GM19463 (cell line): ENCODE measurements at regions not wholly inside any gene's neighbourhood (a gene's known extent, or its start where the extent isn't known, plus 50 kb on each side); places are given as distances from the start of the nearest gene placed in this dataset.
"Not testable (repeated sequence)": the region's sequence is repeated elsewhere in the genome, so short reads cannot be mapped to it uniquely, and the experiment has no call there.

Source experiments
- ATAC-seq: cut with Tn5 transposase; IDR thresholded peaks from one replicate; pipeline ENCODE4 v1.9.1; 2021; ENCODE audit warnings: mild to moderate bottlenecking, moderate library complexity; ENCODE audit not compliant: unreplicated experiment

DNA sequence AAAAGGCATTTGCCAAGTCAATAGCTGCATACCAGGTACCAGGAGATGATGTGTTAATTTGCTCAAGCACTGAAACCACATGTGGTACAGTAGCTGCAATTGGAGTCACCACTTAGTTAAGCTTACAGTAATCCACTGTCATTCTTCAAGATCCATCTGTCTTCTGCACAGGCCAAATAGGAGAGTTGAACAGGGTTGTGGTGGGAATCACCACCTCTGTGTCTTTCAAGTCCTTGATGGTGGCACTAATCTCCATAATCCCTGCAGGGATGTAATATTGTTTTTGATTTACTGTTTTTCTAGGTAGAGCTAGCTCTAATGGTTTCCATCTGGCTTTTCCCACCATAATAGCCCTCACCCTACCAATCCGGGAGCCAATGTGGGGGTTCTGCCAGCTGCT lies 91.9 kb downstream of the FCRL5 start:
- no peak for ATAC-seq

DNA sequence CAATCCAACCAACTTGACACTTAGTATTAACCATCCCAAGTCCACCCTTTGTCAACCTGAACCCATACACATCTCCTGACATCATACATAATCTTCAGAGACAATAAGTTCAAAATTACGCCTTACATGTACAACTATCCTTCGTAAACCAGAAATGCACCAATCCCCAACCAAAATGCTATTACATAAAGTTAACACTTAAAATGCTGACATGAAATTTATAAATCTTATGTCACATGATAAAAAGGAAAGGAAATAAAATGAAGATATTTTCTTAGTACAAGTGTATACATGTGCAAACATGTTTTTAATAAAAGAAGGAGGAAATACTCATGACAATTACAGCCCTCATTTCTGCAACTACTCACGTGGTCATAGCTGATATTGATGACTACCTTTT lies 95.0 kb downstream of the FCRL5 start:
- ATAC-seq: no peak

DNA sequence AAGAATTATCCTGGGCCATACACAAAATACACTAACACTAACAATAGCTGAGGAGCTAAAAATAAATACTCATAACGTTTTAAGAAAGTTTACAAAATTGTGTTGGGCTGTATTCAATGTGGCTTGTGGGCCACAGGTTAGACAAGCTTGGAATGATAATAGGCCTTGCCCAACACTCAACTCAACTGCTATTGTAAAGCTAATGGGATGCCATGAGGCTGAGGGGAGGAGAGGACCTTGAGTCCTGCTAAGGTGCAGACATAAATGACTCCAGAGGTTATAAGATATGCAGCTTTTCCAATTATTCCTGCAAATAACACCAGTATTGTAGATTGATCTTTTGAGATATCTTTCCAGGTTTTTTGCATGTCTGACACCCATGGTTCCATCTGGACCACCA lies 97.0 kb downstream of the FCRL5 start:
- no peak for ATAC-seq

DNA sequence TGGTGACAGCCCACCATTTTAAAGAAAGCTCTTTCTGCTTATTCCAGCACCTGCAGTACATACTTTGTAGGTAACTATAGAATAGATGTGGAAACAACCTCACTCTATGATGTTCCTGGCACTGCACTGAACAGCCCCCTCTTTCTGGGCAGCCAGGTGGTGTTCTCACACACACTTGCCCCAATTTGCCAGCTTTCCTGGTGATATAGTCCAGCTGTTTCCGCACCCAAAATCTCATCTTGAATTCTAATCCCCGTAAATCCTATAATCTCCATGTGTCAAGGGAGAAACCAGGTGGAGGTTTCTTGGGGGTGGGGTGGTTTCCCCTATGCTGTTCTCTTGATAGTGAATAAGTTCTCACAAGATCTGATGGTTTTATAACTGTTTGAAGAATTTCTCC lies 102.2 kb downstream of the FCRL5 start:
- no peak for ATAC-seq

DNA sequence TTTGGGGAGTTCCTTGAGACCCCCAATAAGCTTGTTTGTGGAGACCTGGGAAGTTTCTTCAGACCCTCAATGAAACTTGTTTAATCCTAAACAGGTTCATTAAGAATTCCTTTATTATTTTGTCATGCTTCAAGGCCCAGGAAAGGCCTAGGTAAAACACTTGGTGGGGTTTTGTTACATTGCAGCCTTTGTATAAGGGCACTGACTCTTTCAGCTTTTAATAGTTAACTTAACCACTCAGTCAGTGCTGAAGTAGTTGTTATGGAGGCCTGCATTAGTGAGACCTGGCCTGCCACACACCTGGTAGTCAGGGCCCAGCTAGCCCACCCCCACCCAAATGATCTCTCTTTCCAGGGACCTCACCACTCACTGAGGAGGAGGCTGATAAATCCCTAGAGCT lies 103.7 kb downstream of the FCRL5 start:
- no peak for ATAC-seq

DNA sequence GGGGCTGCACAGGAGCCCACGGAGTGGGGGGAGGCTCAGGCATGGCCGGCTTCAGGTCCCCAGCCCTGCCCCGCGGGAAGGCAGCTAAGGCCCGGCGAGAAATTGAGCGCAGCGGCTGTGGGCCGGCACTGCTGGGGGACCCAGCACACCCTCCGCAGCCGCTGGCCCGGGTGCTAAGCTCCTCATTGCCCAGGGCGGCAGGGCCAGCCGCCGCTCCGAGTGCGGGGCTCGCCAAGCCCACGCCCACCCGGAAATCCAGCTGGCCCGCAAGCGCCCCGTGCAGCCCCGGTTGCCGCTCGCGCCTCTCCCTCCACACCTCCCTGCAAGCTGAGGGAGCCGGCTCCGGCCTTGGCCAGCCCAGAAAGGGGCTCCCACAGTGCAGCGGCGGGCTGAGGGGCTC lies 106.0 kb downstream of the FCRL5 start:
- not testable (repeated sequence) for ATAC-seq

DNA sequence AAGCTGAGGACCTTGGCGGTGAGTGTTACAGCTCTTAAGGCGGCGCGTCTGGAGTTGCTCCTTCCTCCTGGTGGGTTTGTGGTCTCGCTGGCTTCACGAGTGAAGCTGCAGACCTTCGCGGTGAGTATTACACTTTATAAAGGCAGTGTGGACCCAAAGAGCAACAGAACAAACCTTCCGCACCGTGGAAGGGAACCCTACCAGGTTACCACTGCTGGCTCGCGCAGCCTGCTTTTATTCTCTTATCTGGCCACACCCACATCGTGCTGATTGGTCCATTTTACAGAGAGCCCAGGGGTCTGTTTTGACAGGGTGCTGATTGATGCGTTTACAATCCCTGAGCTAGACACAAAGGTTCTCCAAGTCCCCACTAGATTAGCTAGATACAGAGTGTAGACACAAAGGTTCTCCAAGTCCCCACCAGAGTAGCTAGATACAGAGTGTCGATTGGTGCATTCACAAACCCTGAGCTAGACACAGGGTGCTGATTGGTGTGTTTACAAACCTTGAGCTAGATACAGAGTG lies 106.6 kb downstream of the FCRL5 start:
- not testable (repeated sequence) for ATAC-seq

DNA sequence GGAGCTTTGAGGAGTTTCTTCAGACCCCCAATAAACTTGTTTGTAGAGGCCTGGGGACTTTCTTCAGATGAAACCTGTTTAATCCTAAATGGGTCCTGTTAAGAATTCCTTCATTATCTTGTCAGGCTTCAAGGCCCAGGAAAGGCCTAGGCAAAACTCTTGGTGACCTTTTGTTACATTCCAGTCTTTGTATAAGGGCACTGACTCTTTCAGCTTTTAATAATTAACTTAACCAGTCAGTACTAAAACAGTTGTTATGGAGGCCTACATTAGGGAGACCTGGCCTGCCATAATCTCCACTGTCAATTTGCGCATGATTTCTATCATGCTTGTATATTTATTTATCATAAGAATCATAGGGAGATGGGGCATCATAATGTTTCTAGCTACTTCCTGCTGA lies 110.2 kb downstream of the FCRL5 start:
- ATAC-seq: no peak

DNA sequence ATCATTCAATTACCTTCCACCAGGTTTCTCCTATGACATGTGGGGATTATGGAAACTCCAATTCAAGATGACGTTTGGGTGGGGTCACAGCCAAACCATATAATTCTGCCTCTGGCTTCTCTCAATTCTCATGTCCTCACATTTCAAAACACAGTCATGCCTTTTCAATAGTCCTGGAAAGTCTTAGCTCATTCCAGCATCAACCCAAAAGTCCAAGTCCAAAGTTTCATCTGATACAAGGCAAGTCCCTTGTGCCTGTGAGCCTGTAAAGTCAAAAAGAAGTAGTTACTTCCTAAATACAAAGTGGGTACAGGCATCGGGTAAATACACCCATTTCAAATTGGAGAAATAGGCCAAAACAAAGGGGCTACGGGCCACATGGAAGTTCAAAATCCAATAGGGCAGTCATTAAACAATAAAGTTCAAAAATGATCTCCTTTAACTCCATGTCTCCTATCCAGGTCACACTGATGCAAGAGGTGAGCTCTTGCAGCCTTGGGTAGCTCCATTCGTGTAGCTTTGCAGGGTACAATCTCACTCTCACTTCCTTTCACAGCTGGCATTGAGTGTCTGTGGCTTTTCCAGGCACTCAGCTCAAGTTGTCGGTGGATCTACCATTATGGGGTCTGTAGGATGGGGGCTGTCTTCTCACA lies 112.9 kb downstream of the FCRL5 start:
- ATAC-seq: no peak

DNA sequence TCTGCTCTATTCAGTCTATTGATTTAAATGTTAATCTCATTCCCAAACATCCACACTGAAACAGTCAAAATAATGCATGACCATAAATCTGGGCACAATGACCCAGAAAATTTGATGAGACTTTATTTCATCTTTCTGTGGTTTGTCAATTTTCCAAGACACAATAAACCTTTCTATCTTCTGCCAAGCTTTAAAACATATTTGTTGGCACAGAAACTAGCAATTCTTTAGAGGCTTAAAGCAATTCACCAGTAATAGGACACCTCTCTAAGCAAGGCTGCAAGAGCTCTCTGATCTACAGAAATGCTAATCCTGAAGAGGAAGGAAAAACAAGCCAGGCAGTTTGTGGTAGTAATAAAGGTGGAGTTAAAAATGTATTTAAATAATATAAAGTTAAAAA lies 113.7 kb downstream of the FCRL5 start:
- ATAC-seq: no peak

DNA sequence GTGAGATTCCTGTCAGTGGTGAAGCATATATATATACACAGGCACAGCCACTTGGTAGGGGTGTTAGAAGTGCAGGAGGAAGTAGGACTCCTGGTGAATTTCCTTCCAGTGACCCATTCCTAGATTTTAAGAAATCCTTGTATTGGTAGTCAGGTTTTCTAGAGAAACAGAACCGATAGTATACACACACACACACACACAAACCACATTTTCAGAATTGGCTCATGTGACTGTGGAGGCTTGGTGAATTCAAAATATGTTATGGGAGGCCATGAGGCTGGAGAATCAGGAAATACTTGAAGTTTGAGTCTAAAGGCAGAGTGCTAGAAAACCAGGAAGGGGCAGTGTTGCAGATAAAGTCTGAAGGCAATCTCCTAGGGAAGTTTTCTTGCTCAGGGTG lies 114.2 kb downstream of the FCRL5 start:
- no peak for ATAC-seq

DNA sequence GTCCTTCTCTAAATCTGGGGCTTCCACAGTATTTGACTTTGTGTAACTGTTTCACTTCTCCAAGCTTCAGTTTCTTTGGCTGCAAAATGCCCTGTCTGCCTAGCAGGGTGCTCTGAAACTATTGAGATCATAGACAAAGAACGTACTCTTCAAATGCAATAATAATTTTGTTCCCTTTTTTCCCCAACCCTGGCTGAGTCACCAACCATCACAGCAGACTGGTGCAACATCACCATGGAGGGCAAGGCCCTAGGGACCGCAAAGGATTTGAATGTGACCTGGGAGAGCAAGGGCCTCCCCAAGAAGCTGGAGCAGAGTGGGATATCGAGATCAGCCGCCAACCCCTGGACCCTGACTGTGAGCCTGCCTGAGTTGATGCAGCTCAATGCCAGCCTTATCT lies 115.0 kb downstream of the FCRL5 start:
- ATAC-seq: no peak

DNA sequence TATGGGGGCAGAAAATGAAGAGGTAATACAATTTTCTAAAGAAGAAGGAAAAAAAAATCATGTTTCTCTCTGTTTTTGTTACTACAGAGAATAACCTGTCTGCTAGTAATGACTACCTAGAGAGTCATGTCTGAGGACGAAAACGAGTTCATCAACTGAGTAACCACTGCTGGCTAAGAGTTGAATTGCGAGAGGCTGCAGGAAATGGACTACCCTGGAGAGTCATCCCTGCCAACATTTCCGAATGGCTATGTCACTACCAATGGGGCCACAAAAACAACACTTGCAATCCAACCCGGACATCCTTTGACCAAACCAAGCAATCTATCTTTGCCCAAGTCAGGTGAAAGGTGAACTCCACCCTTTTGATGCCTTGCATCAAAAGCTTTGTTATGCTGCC lies 120.6 kb downstream of the FCRL5 start:
- no peak for ATAC-seq

DNA sequence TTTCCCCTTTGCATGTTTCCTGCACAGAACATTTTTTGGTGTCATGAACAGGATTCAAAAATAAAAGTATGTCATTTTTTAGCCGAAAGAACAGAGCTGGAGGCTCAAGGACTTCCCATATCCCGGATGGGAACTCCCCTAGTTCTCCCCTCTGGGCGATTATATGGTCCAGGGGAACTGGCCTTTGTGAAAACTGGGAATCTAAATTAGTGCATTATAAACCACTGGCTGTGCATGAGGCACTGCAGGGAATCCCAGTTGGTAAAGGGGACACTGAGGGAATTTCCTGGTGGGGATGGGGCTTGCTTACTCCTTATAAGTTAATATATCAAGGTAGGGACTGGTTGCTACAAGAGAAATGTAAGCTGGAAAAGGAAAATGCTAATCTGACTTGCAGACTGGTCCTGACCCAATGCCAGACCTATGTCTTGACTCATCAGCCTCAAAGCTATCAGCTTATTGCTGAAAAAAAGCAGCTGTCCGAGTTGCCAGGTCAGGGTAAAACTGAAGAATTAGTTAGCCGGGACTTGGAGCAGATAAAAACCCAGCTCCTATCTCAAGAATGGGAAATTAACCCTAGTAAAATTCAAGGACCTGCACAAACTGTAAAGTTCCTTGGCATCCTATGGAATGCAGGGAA lies 122.6 kb downstream of the FCRL5 start:
- no peak for ATAC-seq

DNA sequence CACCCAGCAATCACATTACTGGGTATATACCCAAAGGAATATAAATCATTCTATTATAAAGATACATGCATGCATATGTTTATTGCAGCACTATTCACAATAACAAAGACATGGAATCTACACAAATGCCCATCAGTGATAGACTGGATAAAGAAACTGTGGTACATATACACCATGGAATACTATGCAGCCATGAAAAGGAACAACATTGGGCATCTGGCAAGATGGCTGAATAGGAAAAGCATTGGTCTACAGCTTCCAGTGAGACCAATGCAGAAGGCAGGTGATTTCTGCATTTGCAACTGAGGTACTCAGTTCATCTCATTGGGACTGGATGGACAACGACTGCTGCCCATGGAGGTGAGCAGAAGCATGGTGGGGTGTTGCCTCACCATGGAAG lies 128.6 kb downstream of the FCRL5 start:
- ATAC-seq: not testable (repeated sequence)

DNA sequence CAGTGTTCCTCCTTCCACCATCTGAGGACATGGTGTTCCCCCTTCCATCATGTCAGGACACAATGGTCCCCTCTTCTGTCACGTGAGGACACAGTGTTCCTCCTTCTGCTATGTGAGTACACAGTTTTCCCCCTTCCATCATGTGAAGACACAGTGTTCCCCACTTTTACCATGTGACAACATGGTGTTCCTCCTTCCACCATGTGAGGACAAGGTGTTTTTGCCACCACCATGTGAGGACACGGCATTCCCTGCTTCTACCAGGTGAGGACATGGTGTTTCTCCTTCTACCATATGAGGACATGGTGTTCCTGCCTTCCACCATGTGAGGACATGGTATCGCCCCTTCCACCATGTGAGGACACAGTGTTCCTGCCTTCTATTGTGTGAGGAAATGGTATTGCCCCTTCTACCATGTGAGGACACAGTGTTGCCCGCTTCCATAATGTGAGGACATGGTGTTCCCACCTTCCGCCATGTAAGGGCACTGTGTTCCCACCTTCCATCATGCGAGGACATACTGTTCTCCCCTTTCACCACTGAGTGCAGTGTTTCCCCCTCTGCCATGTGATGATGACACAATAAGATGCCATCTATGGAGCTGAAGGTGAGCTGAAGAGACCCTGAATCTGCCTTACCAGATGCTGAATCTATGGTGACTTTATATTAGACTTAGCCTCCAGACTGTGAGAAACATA lies 132.3 kb downstream of the FCRL5 start:
- ATAC-seq: no peak

DNA sequence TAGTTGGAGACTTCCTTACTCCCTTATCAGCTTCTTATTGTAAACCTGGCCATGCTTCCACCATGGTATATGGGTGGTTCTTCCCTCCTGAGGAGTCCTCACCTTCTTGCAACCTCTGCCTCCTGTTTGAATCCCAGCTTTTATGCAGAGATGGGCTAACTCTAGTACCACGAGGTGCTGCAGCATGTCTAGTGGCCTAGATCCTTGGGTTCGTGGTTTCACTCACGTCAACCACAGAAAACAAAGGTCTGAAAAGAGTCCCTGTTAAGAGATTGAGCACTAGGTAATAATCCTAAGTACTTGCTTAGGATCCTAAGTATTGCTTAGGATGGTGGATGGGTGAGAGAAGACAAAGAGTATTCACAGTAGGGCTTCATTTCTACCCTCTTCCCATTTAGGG lies 133.7 kb downstream of the FCRL5 start:
- no peak for ATAC-seq

DNA sequence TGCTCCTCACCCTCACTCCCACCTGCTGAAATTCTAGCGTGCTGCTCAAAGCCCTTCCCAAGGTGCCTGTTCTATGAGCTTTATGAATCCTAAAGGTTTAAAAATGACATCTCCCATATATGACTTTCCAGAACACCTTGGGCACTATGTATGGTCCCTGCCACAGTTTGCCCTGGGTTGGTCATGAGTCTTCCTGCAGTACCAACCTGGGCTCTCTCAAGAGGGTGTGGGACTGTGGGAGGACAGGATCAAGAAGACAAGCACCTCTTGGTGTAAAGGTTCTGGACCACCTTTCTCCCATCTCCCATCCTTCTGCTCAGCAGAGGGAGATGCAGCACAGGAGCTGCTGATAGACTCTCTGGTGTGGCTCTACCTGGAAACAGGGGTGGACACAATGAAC lies 134.1 kb downstream of the FCRL5 start:
- ATAC-seq: no peak

DNA sequence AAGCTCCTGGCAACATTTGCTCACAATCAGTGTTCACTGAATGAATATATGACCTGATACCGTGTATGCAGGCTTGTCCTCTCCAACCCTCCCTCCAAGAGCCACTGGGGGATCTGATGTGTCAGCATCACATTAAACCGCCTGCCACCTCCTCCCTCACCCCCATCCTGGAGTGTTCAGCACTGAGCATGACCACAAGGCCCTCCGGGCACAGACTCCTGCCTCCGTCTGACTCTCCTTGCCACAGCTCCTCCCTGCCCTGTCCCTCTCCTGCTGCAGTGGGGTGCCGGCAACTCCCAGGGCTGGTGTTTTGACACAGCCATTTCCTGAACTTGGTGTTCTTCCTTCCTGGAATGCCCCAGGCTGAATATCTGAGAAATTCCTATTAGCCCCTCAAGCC lies 136.7 kb downstream of the FCRL5 start:
- no peak for ATAC-seq

DNA sequence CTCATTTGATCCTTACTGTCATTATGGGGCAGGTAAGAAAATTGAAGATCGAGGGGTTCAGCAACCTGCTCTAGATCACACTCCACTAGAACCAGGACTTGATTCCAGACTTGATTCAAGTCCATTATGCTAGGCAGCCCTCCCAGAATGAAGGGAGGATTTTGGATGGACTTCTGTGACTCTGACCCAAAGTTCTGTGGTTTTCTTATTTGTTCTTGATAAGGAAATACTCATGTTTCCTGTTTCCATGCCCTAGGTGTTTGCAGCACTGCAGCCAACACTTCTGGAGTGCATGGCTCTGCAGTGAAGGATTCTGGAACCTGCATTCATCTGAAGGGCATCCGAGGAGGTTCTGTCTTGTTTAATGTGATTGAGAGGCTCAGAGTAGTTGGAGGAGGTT lies 140.0 kb downstream of the FCRL5 start:
- ATAC-seq: no peak

DNA sequence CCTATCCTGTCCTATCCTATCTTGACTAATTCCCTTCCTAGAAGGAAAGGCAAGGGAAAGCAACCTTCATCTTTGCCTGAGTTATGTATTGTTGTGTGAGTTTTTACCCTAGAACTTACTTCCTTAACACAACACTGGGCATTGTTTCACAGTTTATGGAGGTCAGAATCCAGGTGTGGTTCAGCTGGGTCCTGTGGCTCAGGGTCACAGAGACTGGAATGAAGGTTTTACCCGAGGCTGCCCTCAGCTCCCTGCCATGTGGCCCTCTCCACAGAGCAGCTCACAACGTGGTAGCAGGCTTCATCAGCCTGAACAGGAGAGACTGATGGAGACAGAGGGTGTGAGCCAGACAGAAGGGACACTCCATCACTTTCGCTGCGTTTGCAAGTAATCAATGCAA lies 140.5 kb downstream of the FCRL5 start:
- no peak for ATAC-seq

DNA sequence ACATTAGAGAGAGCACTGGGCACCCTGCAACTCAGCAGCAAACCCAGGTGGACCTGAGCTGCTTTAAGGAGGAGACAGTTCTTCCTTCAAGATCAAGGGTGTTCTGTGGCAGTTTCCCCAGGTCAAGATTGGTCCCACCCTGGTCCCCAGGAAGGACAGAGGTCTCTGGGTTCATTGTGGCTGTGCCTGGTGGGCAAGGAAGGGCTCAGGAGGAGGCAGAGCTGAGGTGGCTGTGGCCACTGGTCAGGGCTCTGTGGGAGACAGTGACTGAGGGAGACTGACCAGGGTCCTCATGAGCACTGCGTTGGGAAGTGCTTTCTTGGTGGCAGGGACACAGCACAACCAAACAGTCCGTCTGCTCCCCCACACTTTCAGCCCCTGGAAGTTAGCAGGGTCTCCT lies 141.3 kb downstream of the FCRL5 start:
- no peak for ATAC-seq
